LNCaP clone FGC (cell line): ENCODE measurements at regions not wholly inside any gene's neighbourhood (a gene's known extent, or its start where the extent isn't known, plus 50 kb on each side); places are given as distances from the start of the nearest gene placed in this dataset.
"Not testable (repeated sequence)": the region's sequence is repeated elsewhere in the genome, so short reads cannot be mapped to it uniquely, and the experiment has no call there.

Experiments
- DNase-seq: peaks from one replicate; pipeline ENCODE4 v3.0.0-alpha.2; 2011; ENCODE audit warnings: low read depth
- H3K4me3 ChIP-seq: 2 replicates; pipeline ENCODE4 v1.5.1; 2011; ENCODE audit warnings: mild to moderate bottlenecking, low read depth, low read length, control low read depth
- TF ChIP-seq, protein P1 (sequence below): IDR thresholded peaks from 2 replicates; pipeline ENCODE4 v1.5.1; 2012; ENCODE audit warnings: mild to moderate bottlenecking; ENCODE audit not compliant: control insufficient read depth, insufficient read depth; ENCODE audit errors: extremely low read depth

DNA sequence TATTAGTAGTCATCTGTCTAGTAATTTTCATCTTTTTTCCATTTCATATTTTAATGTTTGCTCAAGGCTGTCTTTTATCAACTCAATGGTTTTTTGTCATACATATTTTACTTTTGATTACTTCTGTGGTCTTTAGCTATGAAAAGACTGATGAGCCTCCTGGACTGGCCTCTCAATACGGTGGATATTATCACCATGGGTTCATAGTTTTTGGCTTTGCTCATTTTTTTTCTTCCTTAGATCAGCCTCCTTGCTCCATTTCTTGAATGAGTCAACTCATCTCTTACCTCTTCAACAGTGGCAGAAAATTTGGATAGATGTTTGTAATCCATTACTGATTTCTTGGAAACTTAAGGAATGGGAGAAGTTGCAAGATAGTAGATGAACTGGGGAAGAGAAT lies 80.1 kb upstream of the ELOVL5 start:
- TF ChIP-seq, protein P1, sequence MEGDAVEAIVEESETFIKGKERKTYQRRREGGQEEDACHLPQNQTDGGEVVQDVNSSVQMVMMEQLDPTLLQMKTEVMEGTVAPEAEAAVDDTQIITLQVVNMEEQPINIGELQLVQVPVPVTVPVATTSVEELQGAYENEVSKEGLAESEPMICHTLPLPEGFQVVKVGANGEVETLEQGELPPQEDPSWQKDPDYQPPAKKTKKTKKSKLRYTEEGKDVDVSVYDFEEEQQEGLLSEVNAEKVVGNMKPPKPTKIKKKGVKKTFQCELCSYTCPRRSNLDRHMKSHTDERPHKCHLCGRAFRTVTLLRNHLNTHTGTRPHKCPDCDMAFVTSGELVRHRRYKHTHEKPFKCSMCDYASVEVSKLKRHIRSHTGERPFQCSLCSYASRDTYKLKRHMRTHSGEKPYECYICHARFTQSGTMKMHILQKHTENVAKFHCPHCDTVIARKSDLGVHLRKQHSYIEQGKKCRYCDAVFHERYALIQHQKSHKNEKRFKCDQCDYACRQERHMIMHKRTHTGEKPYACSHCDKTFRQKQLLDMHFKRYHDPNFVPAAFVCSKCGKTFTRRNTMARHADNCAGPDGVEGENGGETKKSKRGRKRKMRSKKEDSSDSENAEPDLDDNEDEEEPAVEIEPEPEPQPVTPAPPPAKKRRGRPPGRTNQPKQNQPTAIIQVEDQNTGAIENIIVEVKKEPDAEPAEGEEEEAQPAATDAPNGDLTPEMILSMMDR: no peak
- no peak for DNase-seq
- H3K4me3 ChIP-seq: no peak overlapping the region

DNA sequence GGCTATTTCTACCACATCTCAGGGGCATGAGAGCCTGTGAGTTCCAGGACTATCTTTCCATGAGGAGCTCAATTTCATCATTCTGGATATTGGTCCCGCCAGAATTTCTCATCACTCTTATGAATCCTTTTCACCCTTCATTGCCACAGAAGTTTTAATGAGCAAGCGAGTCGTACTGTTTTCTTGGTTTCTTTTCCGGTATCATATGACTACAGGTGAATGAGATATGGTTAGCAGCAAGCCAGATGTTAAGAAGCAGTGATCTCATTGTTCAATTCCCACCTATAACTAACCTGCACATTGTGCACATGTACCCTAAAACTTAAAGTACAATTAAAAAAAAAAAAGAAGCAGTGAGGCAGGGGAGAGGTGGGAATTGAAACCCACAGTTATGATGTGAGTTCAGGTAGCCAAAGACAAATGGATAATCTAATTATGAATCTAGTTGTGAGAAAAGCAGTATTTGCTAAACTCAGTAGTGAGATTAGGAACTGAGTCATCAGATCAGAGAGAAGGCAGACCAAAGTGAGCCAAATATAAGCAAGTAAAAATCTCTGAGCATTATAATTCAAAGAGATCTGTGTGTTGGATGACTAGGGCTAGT lies 78.0 kb upstream of the ELOVL5 start:
- no peak overlapping the region for H3K4me3 ChIP-seq
- TF ChIP-seq, protein P1: no peak
- DNase-seq: no peak

DNA sequence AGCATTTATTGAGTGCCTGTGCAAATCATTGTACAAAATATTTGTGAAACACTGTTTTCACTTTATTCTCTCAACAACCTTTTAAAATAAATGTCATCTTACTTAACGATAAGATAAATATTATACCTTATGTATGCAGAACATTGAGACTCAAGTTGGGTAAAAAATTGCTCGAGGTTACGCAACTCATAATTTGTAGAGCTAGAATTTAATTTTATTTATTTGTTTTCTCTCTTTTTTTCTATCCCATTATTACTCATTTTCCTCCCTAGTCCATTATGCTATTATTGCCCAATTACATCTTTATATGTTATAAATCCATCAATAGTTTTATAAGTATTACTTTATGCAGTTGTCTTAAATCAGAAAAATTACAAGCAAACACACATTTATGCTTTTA lies 77.4 kb upstream of the ELOVL5 start:
- TF ChIP-seq, protein P1: no peak
- DNase-seq: no peak
- no peak overlapping the region for H3K4me3 ChIP-seq

- TF ChIP-seq, protein P1: no peak
- DNase-seq: no peak
- H3K4me3 ChIP-seq: no peak overlapping the region
Measured at GRCh38 chr6:53424976-53425718, 76.4 kb upstream of the ELOVL5 start.

GRCh38 chr6:53424300-53424699 lies 75.5 kb upstream of the ELOVL5 start:
- no peak for DNase-seq
- TF ChIP-seq, protein P1: no peak
- H3K4me3 ChIP-seq: no peak overlapping the region

- DNase-seq, H3K4me3 ChIP-seq: not testable (repeated sequence)
Measured at GRCh38 chr6:53423560-53423959, 74.8 kb upstream of the ELOVL5 start.

DNA sequence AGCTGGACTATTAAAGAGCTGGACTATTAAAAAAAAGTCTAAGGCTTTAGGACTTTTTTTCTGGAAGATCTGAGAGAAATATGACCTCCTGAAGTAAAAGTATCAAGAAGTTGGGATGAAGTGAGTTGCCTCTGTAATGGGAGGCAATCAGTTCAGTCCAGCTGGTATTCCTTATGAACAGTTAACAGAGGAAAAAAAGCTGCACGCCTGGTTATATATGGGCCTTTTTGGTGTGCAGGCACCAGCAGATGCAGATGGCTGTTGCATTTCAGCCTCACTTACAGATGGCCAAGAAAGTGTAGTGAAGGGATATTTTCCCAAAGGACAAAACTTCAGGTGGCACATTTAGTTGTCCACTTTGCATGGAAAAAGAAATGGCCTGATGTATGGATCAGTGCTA lies 70.3 kb upstream of the ELOVL5 start:
- TF ChIP-seq, protein P1: no peak
- no peak for DNase-seq
- H3K4me3 ChIP-seq: no peak overlapping the region
